ENCODE measurements at regions not wholly inside any gene's neighbourhood (a gene's known extent, or its start where the extent isn't known, plus 50 kb on each side); places are given as distances from the start of the nearest gene placed in this dataset.

DNA sequence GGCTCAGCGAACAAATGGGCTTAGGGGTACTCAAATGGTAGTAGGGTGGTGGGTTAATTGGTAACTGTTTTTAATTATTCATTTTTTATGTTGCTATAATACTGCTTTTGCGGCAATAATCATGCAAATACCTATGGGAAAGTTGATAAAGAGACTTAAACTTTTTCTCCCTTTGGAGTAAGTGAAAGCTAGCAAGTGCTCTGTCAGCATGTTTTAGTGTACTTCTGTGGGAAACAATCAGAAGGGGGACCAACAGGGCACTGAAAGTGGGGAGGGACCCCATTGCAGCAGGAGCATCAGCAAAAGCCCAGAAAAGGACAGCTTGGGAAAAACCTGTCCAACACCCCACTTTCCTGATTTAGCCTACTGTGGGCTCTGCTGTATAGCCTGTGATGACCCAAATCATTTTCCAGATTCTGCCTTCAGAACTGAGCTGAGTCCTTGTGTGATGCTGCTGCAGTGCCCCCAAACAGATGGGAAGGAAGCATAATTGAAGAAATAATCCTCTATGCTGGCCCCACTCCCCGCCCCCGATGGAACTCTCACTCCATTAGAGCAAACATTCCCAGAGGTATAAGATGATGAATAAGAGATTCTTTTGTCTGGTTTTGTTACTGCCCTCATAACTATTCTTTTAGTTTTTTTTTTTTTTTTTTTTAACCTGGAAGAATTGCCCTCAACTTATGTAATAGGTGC, 322.8 kb downstream of the CD83 start:
- no peaks in the 10 kb centered on the region for H3K36me3 ChIP-seq (ENCODE audit: low read depth)
- no peak overlapping the region for H2AFZ ChIP-seq
- BruUV-seq (replicated peaks) = no TSS peak
- ChIA-PET CTCF (no interaction called here), POLR2A (ENCODE audit: unreplicated experiment) (no interaction called here)
- no peaks in the 10 kb centered on the region for H4K20me1 ChIP-seq (ENCODE audit: insufficient read depth)
- intact Hi-C loops (cut with micrococcal nuclease; ENCODE audit: unreplicated experiment) = no loop called here
- no peaks in the 10 kb centered on the region for H3K9me2 ChIP-seq (ENCODE audit: insufficient read depth)
- no peaks in the 10 kb centered on the region for H3K79me2 ChIP-seq (ENCODE audit: low read depth)
- no peaks in the 10 kb centered on the region for H3K27me3 ChIP-seq (ENCODE audit: insufficient read depth, low read depth)
- H3K27ac ChIP-seq = no peak overlapping the region
- no peak for TF ChIP-seq EZH2 (IDR thresholded peaks at IDR 0.05; ENCODE audit: low read depth)
- TF ChIP-seq, protein P1, sequence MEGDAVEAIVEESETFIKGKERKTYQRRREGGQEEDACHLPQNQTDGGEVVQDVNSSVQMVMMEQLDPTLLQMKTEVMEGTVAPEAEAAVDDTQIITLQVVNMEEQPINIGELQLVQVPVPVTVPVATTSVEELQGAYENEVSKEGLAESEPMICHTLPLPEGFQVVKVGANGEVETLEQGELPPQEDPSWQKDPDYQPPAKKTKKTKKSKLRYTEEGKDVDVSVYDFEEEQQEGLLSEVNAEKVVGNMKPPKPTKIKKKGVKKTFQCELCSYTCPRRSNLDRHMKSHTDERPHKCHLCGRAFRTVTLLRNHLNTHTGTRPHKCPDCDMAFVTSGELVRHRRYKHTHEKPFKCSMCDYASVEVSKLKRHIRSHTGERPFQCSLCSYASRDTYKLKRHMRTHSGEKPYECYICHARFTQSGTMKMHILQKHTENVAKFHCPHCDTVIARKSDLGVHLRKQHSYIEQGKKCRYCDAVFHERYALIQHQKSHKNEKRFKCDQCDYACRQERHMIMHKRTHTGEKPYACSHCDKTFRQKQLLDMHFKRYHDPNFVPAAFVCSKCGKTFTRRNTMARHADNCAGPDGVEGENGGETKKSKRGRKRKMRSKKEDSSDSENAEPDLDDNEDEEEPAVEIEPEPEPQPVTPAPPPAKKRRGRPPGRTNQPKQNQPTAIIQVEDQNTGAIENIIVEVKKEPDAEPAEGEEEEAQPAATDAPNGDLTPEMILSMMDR (conservative IDR thresholded peaks at IDR 0.05) = no peak
- H3K9me3 ChIP-seq (ENCODE audit: insufficient read depth, low read depth) = no peaks in the 10 kb centered on the region
- H3K4me1 ChIP-seq (replicated peaks; ENCODE audit: insufficient read depth) = no peaks in the 10 kb centered on the region
- H3K4me3 ChIP-seq = no peak overlapping the region
- H3K4me2 ChIP-seq = no peak overlapping the region
- no peak for DNase-seq
- no peaks in the 10 kb centered on the region for H3F3A ChIP-seq (ENCODE audit: insufficient read depth, low read depth)

DNA sequence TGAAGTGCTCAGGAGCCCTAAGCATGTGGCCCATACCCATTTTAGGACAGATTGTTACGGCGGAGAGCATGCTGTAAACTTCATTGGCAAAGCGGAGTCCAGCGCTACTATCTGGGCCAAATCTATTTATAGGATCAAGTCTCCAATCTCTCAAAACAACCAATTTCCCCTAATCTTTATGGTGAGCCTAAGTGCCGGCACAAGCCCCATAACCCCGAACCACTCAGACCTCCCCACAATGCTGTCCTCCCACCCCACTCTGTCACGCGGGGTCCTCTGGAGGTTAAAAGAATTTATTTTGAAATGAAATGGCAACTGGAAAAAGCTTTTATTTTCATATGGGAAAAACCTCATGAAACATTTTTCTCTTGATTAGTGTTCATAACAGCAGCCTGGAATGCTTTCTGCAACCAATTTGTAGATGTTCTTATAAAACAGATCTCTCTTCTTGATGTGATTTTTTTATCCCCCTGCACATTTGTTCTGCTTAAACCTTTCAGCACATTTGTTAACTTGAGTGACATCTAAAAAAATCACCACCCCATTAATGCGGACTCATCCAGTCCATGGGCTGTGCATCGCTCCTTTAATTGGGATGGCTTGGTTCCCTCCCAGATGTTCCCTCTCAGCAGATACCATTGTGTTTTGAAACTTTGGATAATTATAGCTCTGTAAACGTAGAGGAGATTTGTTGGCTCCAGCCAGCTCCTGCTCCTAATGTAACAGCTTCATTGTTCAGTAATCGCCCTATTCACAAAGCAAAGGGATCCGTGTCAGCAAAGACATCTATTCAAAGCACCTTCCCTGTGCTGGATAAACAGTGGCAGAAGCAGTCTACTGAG, 323.6 kb downstream of the CD83 start:
- Histone ChIP-seq H3K4me2 (no peak overlapping the region), H3K4me1 (replicated peaks; ENCODE audit: insufficient read depth) (no peaks in the 10 kb centered on the region), H3K27me3 (ENCODE audit: insufficient read depth, low read depth) (no peaks in the 10 kb centered on the region), H3K27ac (no peak overlapping the region), H2AFZ (no peak overlapping the region), H3K9me3 (ENCODE audit: insufficient read depth, low read depth) (no peaks in the 10 kb centered on the region), H3K36me3 (ENCODE audit: low read depth) (no peaks in the 10 kb centered on the region), H3F3A (ENCODE audit: insufficient read depth, low read depth) (no peaks in the 10 kb centered on the region), H4K20me1 (ENCODE audit: insufficient read depth) (no peaks in the 10 kb centered on the region), H3K79me2 (ENCODE audit: low read depth) (no peaks in the 10 kb centered on the region), H3K9me2 (ENCODE audit: insufficient read depth) (no peaks in the 10 kb centered on the region), H3K4me3 (no peak overlapping the region)
- POLR2A ChIA-PET (ENCODE audit: unreplicated experiment) = no interaction called here
- no peak for DNase-seq
- TF ChIP-seq, protein P1 (conservative IDR thresholded peaks at IDR 0.05) = no peak
- no peak for TF ChIP-seq EZH2 (IDR thresholded peaks at IDR 0.05; ENCODE audit: low read depth)
- CTCF ChIA-PET = no interaction called here
- intact Hi-C loops (cut with micrococcal nuclease; ENCODE audit: unreplicated experiment) = no loop called here
- BruUV-seq (replicated peaks) = no TSS peak

DNA sequence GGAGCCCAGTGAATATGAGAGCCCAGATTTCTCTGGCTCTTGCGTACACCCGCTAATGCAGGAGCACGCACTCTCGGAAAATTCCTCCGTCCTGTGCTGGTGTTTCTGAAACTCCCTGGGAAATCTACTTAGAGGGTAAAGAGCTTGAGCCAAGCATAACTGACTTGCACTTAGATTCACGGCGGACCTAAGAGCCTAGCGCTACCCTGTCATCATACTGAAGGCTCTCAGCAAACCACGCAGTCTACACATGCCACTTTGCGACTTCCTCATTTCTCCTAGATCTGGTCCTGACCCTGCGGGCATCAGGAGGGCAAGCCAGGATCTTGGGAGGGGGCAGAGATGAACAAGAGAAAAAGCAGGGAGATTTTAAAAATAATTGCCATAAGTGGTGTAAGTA, 324.7 kb downstream of the CD83 start:
- H3K36me3 ChIP-seq (ENCODE audit: low read depth) = no peaks in the 10 kb centered on the region
- no peaks in the 10 kb centered on the region for H3K79me2 ChIP-seq (ENCODE audit: low read depth)
- CTCF ChIA-PET = no interaction called here
- H2AFZ ChIP-seq = no peak overlapping the region
- POLR2A ChIA-PET (ENCODE audit: unreplicated experiment) = no interaction called here
- H4K20me1 ChIP-seq (ENCODE audit: insufficient read depth) = no peaks in the 10 kb centered on the region
- no peak overlapping the region for H3K27ac ChIP-seq
- no peak overlapping the region for H3K4me2 ChIP-seq
- H3F3A ChIP-seq (ENCODE audit: insufficient read depth, low read depth) = no peaks in the 10 kb centered on the region
- no peaks in the 10 kb centered on the region for H3K9me3 ChIP-seq (ENCODE audit: insufficient read depth, low read depth)
- DNase-seq = no peak
- intact Hi-C loops (cut with micrococcal nuclease; ENCODE audit: unreplicated experiment) = no loop called here
- BruUV-seq (replicated peaks) = no TSS peak
- no peaks in the 10 kb centered on the region for H3K9me2 ChIP-seq (ENCODE audit: insufficient read depth)
- H3K4me1 ChIP-seq (replicated peaks; ENCODE audit: insufficient read depth) = no peaks in the 10 kb centered on the region
- no peak overlapping the region for H3K4me3 ChIP-seq
- H3K27me3 ChIP-seq (ENCODE audit: insufficient read depth, low read depth) = no peaks in the 10 kb centered on the region
- no peak for TF ChIP-seq EZH2 (IDR thresholded peaks at IDR 0.05; ENCODE audit: low read depth)
- TF ChIP-seq, protein P1 (conservative IDR thresholded peaks at IDR 0.05) = no peak
